GDM1 (cell line): ENCODE measurements at regions not wholly inside any gene's neighbourhood (a gene's known extent, or its start where the extent isn't known, plus 50 kb on each side); places are given as distances from the start of the nearest gene placed in this dataset.

Source experiments
- DNase-seq: peaks from one replicate; lab custom pipeline; 2025; lab: John Stamatoyannopoulos, UW

DNA sequence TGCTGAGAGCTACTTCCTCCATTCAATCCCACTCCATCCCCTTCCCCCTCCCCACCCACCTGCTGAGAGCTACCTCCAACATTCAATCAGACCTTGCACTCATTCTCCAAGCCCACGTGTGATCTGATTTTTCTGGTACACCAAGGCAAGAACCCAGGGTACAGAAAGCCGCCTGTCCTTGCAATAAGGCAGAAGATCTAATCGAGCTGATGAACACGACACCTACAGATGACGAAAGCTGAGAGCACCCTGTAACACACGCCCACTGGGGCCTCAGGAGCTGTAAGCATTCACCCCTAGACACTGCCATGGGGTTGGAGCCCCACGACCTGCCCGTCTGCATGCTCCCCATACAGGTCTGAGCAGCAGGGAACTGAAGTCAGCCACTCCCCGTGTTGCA is 58.3 kb downstream of the TRIML1 start:
- DNase-seq, result no peak

DNA sequence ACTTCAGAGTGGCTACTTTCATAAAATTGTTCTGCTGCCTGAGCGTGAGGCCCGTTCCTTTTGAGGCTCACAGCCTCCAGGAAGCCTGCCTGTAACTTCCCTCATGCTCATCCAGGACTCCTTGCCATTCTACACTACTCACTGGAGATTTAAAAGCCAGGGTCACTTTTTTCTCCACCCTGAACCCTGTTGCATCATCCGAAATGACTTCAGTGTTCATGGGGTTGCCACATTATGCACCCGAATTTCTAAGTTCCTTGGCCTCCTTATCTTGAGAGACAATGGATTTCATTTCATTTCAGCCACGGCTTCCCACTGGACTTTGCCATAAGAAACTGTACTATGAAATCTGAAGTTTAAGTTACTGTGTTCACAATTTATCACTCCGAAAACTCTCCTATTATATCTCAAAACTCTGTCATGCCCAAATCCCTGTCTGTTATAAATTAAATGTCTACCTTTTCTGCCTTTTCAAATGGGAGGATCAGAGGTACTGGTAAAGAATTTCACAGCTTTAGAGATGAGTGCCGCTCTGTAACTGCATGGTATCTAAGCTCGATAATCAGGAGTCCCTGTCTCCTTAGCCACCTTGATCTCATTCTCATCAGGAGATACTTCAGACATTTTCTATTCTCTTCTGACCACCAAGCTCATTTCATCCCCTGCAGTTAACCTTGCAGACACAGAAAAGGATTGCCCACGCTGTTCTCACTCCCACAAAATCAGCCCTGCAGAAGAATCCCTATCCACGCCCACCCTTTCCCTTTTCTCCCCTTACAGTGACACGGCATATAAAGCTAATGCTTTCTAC is 59.9 kb downstream of the TRIML1 start:
- DNase-seq, result no peak

- DNase-seq, result no peak
Observed at GRCh38 chr4:188201851-188202250, 62.6 kb downstream of the TRIML1 start.

DNA sequence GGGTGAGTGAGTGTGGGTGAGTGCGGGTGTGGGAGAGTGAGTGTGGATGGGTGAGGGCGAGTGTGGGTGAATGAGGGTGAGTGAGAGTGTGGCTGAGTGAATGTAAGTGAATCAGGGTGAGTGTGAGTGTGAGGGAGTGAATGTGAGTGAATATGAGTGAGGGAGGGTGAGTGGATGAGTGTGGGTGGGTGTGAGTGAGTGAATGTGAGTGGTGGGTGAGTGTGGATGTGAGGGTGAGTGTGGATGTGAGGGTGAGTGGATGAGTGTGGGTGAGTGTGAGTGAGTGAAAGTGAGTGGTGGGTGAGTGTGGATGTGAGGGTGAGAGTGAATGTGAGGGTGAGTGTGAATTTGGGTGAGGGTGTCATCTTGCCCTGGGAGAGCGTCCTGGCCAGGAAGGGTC is 67.5 kb downstream of the TRIML1 start:
- DNase-seq, result no peak

DNA sequence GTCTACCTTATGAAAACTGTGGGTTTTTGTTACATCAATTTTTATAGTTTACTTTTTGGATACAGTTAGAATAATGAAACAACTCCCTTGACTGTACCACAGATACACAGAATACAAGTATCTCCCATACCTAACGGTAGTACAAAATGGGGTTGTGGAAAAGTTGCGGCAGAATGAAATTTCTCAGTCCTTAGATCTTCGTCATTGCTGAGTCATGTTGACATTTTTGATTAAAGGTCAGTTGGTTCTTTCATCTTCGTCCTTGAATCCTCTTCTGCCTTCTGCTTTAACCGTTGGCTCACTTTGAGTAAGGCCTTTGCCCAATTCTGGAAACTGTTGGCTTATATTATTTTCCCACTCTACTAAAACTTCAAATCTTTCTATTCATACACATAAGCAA is 75.6 kb downstream of the TRIML1 start:
- DNase-seq, result no peak

- no peak for DNase-seq
Observed at GRCh38 chr4:188218392-188218791, 79.2 kb downstream of the TRIML1 start.

GRCh38 chr4:188220006-188220405 is 80.8 kb downstream of the TRIML1 start:
- no peak for DNase-seq

- DNase-seq, result no peak
Observed at GRCh38 chr4:188221090-188221489, 81.8 kb downstream of the TRIML1 start.

DNA sequence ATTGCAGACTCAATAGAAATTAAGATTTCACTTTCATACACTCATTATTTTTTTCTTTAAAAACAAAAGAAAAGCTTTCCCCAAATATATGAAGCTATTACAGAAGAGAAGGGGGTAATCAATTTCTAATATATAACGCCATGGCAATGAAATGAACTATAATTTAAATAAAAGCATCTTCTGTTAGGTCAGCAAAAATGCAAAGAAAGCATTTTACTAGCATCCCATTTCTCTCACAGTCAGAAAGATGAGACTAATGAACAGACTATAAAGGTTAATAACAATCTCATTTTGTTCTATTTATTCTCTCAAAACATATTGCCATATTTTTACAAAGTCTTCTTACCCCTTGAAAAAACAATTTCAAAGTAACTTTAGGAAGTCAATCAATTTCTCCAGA is 89.0 kb downstream of the TRIML1 start:
- DNase-seq, result no peak

- no peak for DNase-seq
Observed at GRCh38 chr4:188232428-188232827, 93.2 kb downstream of the TRIML1 start.

GRCh38 chr4:188242041-188242440 is 102.8 kb downstream of the TRIML1 start:
- DNase-seq, result no peak

GRCh38 chr4:188245651-188246050 is 106.4 kb downstream of the TRIML1 start:
- DNase-seq, result no peak

DNA sequence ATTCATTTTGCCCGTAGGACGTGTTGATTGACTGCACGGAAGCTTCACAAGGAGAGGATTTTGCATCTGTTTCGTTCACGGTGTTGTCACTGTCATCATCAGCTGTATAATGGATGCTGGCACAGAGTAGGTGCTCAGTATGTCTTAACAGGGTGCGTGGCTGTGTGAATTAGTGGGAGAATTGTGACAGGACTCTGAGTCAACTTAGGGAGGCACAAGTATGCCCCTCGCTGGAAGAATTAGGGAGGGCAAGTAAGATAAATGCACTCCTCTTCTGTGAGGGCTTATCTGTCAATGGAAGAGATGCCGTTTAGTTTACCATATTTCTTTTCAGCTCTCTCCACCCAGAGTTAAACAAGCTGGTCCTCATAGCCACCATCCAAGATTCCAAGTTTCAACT is 107.2 kb downstream of the TRIML1 start:
- DNase-seq, result no peak

GRCh38 chr4:188254211-188254610 is 115.0 kb downstream of the TRIML1 start:
- no peak for DNase-seq

DNA sequence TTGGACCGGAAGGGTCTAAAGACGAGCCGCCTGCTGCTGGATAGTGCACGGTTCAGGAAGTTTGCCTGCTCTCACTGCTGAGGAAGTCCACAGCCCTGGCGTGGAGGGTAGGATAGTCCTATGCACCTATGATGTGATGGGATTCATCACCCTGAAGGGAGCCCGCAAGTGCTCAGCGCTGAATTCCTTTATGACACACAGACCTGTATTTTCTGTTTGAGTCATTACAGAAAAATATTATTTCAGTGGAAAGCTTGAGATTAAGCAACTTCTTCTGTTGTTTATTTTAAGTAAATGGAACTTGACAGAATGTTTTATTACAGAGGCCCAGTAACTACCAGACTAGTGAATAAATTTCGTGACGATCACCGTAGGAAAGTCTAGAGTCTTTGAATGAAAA is 123.2 kb downstream of the TRIML1 start:
- DNase-seq, result no peak

DNA sequence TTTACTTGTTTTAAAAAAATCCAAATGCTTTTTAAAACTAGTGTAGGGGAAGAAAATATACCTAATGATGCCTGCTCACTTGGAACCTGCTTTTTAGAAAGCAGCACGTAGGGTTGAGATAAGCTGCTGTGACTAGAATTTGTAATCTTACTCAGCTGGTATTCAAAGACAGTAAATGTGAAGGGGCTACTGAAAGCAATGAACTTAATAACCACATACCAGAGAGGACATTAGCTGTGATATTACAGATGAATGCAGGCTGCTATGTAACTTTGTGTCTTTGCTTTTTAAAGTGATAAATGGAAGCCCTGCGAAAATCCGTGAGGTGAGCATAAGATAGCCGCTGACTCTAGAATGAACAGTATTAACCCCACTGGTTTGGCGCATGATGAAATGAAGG is 124.1 kb downstream of the TRIML1 start:
- DNase-seq, result no peak

GRCh38 chr4:188266386-188266785 is 127.1 kb downstream of the TRIML1 start:
- no peak for DNase-seq

DNA sequence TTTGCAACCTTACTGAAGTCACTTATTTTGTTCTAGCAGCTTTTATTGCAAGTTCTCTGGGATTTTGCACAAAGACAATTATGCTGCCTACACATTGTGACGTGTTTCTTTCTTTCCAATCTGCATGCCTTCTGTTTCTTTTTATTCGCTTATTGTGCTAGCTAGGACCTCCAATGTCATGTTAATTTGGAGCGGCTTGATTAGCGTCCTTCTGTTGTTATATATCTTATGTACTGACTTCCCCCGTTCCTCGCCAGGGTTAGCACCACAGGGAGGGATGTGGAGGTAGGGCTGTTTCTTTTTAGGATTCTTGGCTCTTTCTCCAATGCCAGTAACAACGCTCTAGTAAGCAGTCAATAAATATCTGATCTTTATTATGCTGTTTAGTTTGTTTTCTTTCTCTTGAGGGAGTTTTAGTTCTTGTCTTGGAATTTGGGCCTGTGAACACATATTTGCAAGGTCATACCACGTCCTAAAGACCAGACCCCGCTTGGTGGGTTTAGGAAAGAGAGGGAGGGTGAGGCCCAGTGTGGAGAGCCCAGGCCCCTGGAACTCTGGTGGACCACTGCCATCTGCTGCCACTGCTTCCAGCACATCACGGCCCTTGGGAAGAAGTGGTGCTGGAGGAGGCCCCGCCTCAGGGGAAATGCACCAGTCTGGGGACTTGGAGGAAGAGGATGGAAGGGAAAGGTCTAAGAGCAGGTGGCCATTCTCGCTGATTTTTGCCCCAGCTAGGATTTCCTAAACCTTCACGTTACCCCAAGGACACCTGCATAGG is 129.1 kb downstream of the TRIML1 start:
- no peak for DNase-seq

- DNase-seq, result no peak
Observed at GRCh38 chr4:188270273-188271069, 131.2 kb downstream of the TRIML1 start.

DNA sequence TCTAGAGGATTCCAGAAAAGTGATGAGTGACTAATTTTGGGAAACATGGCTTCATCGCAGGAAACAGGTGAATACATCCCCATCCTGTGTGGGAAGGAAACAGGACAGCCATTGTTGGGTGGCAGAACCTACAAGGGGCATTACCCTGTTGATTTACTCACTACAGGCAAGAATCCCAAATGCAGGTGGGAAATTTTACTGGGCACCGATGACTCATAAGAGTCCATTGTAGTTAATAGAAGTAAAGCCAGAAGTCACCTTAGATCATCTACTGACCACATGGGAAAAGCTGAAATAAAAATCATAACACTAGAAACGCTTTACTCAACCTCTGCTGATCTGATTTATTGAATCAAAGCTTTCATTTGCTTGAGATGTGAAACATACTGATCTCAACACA is 136.4 kb downstream of the TRIML1 start:
- no peak for DNase-seq

- DNase-seq, result no peak
Observed at GRCh38 chr4:188279184-188279583, 139.9 kb downstream of the TRIML1 start.

DNA sequence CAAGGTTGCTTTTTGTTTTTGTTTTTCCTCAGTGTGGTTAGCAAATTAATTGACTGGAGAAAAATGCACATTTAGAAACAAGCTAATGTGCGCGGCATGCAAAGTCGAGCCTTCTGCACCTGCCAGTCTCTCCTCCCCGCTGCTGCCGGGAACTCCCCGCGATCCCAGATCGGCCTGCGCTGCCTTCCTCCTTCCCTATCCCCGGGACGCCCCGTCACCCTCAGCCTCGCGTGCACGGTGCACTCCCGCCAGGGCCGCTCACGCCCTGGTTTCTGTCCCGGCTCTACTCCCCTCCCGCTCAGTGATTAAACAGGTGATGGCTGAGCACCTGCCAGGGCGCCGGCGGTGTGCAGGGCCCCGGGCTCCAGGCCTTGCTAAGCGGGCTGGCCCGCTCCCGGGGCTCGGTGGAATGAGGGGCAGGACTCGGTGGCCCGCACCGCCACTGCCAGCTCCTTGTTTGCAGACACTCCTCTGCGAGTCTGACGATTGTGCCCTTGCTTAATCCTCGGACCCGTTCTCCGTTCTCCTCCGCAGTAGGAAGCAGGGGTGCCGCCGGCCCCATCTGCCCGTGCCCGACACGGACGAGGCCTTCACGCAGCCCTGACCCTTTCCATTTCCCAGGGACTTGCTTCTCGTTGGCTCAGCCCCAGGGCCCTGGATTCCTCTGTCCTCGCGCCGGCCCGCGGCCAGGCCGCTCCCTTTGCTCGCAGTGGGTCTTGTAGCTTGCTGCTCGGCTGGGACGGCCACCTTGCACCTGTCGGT is 143.4 kb downstream of the TRIML1 start:
- no peak for DNase-seq
